ENCODE measurements at regions not wholly inside any gene's neighbourhood (a gene's known extent, or its start where the extent isn't known, plus 50 kb on each side); places are given as distances from the start of the nearest gene placed in this dataset.

GRCh38 chr1:163875200-163875926, 553.6 kb downstream of the NUF2 start (continued):
- TF ChIP-seq TEAD4 (IDR thresholded peaks at IDR 0.05; ENCODE audit: borderline replicate concordance, insufficient read depth) (no peak), RFX5 (IDR thresholded peaks at IDR 0.05; ENCODE audit: low read length) (no peak)

DNA sequence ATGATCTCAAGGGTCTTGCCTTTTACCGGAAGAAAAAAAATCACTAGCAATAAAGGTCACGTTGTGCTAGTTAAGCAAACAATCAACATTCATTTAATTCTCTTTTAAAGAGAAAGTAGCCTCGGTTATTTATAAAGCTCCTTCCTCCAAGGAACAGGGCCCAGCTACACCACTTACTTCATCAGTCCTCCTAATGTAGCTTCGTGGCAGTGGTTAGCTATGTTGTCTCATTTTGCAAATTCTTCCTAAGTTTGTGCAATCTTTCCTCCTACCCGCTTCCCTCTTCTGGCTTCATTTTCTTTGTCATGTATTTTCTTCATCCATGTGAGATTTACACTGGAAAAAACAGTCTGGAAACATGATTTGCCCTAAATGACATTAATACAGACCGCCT, 554.2 kb downstream of the NUF2 start:
- no peaks in the 10 kb centered on the region for H3K79me2 ChIP-seq (ENCODE audit: insufficient read depth)
- 16% methylated on average over 6 of the region's 6 CpGs for WGBS (ENCODE audit: low lambda C conversion rate)
- no peak overlapping the region for H3K4me2 ChIP-seq
- ChIA-PET CTCF (no interaction called here), POLR2A (no interaction called here)
- H3K36me3 ChIP-seq (replicated peaks in 1 of 2; ENCODE audit: control insufficient read depth in 1 of 2, insufficient read depth in 2 of 2, low read length in 1 of 2), result no peaks in the 10 kb centered on the region
- no peaks in the 10 kb centered on the region; a peak in 1 of 4 replicates for H3K4me1 ChIP-seq (ENCODE audit: control insufficient read depth in 1 of 2, insufficient read depth in 2 of 2, low read depth in 1 of 2, low read length in 1 of 2)
- no peaks in the 10 kb centered on the region for H3K27me3 ChIP-seq (ENCODE audit: insufficient read depth)
- H3K4me3 ChIP-seq (ENCODE audit: low read depth in 2 of 2, low read length in 1 of 2), result no peak overlapping the region
- no peaks in the 10 kb centered on the region for H3K9me2 ChIP-seq
- no peak for DNase-seq
- no peaks in the 10 kb centered on the region for H3F3A ChIP-seq (replicated peaks; ENCODE audit: insufficient read depth)
- TF ChIP-seq JUND (IDR thresholded peaks at IDR 0.05) (no peak), CTCF (IDR thresholded peaks at IDR 0.05) (no peak), TAF1 (IDR thresholded peaks at IDR 0.05; ENCODE audit: borderline replicate concordance, low read depth, low read length) (no peak)
- TF ChIP-seq, protein P1, sequence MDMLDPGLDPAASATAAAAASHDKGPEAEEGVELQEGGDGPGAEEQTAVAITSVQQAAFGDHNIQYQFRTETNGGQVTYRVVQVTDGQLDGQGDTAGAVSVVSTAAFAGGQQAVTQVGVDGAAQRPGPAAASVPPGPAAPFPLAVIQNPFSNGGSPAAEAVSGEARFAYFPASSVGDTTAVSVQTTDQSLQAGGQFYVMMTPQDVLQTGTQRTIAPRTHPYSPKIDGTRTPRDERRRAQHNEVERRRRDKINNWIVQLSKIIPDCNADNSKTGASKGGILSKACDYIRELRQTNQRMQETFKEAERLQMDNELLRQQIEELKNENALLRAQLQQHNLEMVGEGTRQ (IDR thresholded peaks at IDR 0.05; ENCODE audit: borderline replicate concordance, low read depth, low read length), result no peak
- TF ChIP-seq, protein P2, sequence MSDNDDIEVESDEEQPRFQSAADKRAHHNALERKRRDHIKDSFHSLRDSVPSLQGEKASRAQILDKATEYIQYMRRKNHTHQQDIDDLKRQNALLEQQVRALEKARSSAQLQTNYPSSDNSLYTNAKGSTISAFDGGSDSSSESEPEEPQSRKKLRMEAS (IDR thresholded peaks at IDR 0.05; ENCODE audit: low read depth), result no peak
- no peak overlapping the region for H2AFZ ChIP-seq (ENCODE audit: low read depth)
- H4K20me1 ChIP-seq (ENCODE audit: insufficient read depth), result no peaks in the 10 kb centered on the region
- H3K9ac ChIP-seq, result no peak overlapping the region
- H3K9me3 ChIP-seq, result no peaks in the 10 kb centered on the region
- H3K27ac ChIP-seq (ENCODE audit: low read depth in 2 of 2, low read length in 1 of 2), result no peak overlapping the region

GRCh38 chr1:163876546-163876945, 554.8 kb downstream of the NUF2 start:
- H3K27me3 ChIP-seq (ENCODE audit: insufficient read depth), result no peaks in the 10 kb centered on the region
- TF ChIP-seq RAD21 (IDR thresholded peaks at IDR 0.05; ENCODE audit: low read length) (no peak), FOSL2 (IDR thresholded peaks at IDR 0.05; ENCODE audit: borderline replicate concordance, low read depth) (no peak), NRF1 (IDR thresholded peaks at IDR 0.05; ENCODE audit: low read depth, low read length) (no peak), CTCF (IDR thresholded peaks at IDR 0.05) (no peak), RFX5 (IDR thresholded peaks at IDR 0.05; ENCODE audit: low read length) (no peak), TCF12 (IDR thresholded peaks at IDR 0.05) (no peak)
- TF ChIP-seq, protein P2 (IDR thresholded peaks at IDR 0.05; ENCODE audit: low read depth), result no peak
- TF ChIP-seq, protein P3, sequence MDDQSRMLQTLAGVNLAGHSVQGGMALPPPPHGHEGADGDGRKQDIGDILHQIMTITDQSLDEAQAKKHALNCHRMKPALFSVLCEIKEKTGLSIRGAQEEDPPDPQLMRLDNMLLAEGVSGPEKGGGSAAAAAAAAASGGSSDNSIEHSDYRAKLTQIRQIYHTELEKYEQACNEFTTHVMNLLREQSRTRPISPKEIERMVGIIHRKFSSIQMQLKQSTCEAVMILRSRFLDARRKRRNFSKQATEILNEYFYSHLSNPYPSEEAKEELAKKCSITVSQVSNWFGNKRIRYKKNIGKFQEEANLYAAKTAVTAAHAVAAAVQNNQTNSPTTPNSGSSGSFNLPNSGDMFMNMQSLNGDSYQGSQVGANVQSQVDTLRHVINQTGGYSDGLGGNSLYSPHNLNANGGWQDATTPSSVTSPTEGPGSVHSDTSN (IDR thresholded peaks at IDR 0.05), result no peak
- no peaks in the 10 kb centered on the region for H3K36me3 ChIP-seq (replicated peaks in 1 of 2; ENCODE audit: control insufficient read depth in 1 of 2, insufficient read depth in 2 of 2, low read length in 1 of 2)
- H3K4me2 ChIP-seq, result no peak overlapping the region
- no peak overlapping the region for H2AFZ ChIP-seq (ENCODE audit: low read depth)
- CTCF ChIA-PET, result no interaction called here
- POLR2A ChIA-PET, result no interaction called here
- H3K4me3 ChIP-seq (ENCODE audit: low read depth in 2 of 2, low read length in 1 of 2), result no peak overlapping the region
- no peak overlapping the region for H3K9ac ChIP-seq
- no peaks in the 10 kb centered on the region for H3K9me2 ChIP-seq
- H3K4me1 ChIP-seq (ENCODE audit: control insufficient read depth in 1 of 2, insufficient read depth in 2 of 2, low read depth in 1 of 2, low read length in 1 of 2), result no peaks in the 10 kb centered on the region; a peak in 1 of 4 replicates
- DNase-seq, result no peak
- WGBS (ENCODE audit: low lambda C conversion rate), result 52% methylated on average over 4 of the region's 4 CpGs
- H3K27ac ChIP-seq (ENCODE audit: low read depth in 2 of 2, low read length in 1 of 2), result no peak overlapping the region
- no peaks in the 10 kb centered on the region for H3K9me3 ChIP-seq
- H3K79me2 ChIP-seq (ENCODE audit: insufficient read depth), result no peaks in the 10 kb centered on the region
- H4K20me1 ChIP-seq (ENCODE audit: insufficient read depth), result no peaks in the 10 kb centered on the region
- no peaks in the 10 kb centered on the region for H3F3A ChIP-seq (replicated peaks; ENCODE audit: insufficient read depth)

All from SK-N-SH (cell line).